Lower leg skin (tissue), 3 donors: ENCODE measurements at regions not wholly inside any gene's neighbourhood (a gene's known extent, or its start where the extent isn't known, plus 50 kb on each side); places are given as distances from the start of the nearest gene placed in this dataset.

Experiments
- CTCF ChIP-seq, 3 donors: fragments of 450-650 bp; IDR thresholded peaks; one replicate each; pipeline ENCODE4 v1.5.1; 2016; ENCODE audit warnings: antibody characterized with exemption in 3 of 3, mild to moderate bottlenecking in 3 of 3, moderate library complexity in 2 of 3
- POLR2A ChIP-seq, 2 donors: fragments of 450-650 bp; IDR thresholded peaks; one replicate each; pipeline ENCODE4 v1.6.1; 2016 to 2017; ENCODE audit warnings: antibody characterized with exemption in 2 of 2, mild to moderate bottlenecking in 1 of 2, moderate library complexity in 1 of 2

- TF ChIP-seq CTCF (IDR thresholded peaks at IDR 0.05) (no peak), POLR2A (IDR thresholded peaks at IDR 0.05) (no peak)
Measured at GRCh38 chr6:130575971-130576370, 210.2 kb downstream of the TMEM200A start.
